CD4-positive, CD25-positive, alpha-beta regulatory T cell (primary cell): ENCODE measurements at regions not wholly inside any gene's neighbourhood (a gene's known extent, or its start where the extent isn't known, plus 50 kb on each side); places are given as distances from the start of the nearest gene placed in this dataset.

ENCODE experiments used
- ATAC-seq, 2 donors: fragments of 150-1000 bp; cut with Tn5 transposase; one replicate each; pipeline ENCODE4 v1.10.0; 2021; ENCODE audit warnings: low read depth in 2 of 2, moderate number of reproducible peaks in 2 of 2, moderate library complexity in 1 of 2
- DNase-seq, 3 donors: peaks; one replicate each; pipeline versions ENCODE4 v3.0.0 to v3.0.0-alpha.2; 2012 to 2022; ENCODE audit warnings: mixed read lengths in 1 of 3
- H3K27ac ChIP-seq: one replicate; pipeline ENCODE4 v1.7.0; 2013; ENCODE audit warnings: mild to moderate bottlenecking, low read length; ENCODE audit not compliant: insufficient read depth, poor library complexity, severe bottlenecking
- H3K27me3 ChIP-seq: one replicate; pipeline ENCODE4 v1.7.0; 2013; ENCODE audit warnings: low read length; ENCODE audit not compliant: control insufficient read depth, insufficient read depth
- H3K36me3 ChIP-seq: one replicate; pipeline ENCODE4 v1.7.0; 2013; ENCODE audit warnings: mild to moderate bottlenecking, low read length, moderate library complexity; ENCODE audit not compliant: control insufficient read depth, insufficient read depth
- H3K4me1 ChIP-seq: 2 replicates; pipeline ENCODE4 v1.7.0; 2013; ENCODE audit warnings: mild to moderate bottlenecking, low read length; ENCODE audit not compliant: insufficient read depth, control insufficient read depth, poor library complexity, severe bottlenecking
- H3K4me3 ChIP-seq: one replicate; pipeline ENCODE4 v1.7.0; 2013; ENCODE audit warnings: low read depth, mild to moderate bottlenecking, low read length, moderate library complexity
- H3K9me3 ChIP-seq, 2 experiments: 1 replicate in 1 of 2; 2 replicates in 1 of 2; pipeline ENCODE4 v1.7.0; 2013; ENCODE audit warnings: low read length in 2 of 2, mild to moderate bottlenecking in 1 of 2, moderate library complexity in 1 of 2; ENCODE audit not compliant: control insufficient read depth in 2 of 2
- H3K27ac Mint-ChIP-seq, 3 donors: one replicate each; pipeline ENCODE4 v1.8.0; 2020 to 2022; ENCODE audit warnings: mild to moderate bottlenecking in 3 of 3, mixed read lengths in 3 of 3, moderate library complexity in 2 of 3
- H3K27me3 Mint-ChIP-seq: one replicate; pipeline ENCODE4 v1.8.0; 2022; ENCODE audit warnings: mild to moderate bottlenecking, mixed read lengths
- H3K36me3 Mint-ChIP-seq: one replicate; pipeline ENCODE4 v1.8.0; 2020; ENCODE audit warnings: mixed read lengths
- H3K4me1 Mint-ChIP-seq, 4 donors: one replicate each; pipeline ENCODE4 v1.8.0; 2020 to 2022; ENCODE audit warnings: mixed read lengths in 4 of 4, mild to moderate bottlenecking in 1 of 4
- H3K4me3 Mint-ChIP-seq, 4 donors: one replicate each; pipeline ENCODE4 v1.8.0; 2020 to 2022; ENCODE audit warnings: mild to moderate bottlenecking in 4 of 4, mixed read lengths in 4 of 4, moderate library complexity in 3 of 4
- H3K9me3 Mint-ChIP-seq, 7 donors: one replicate each; pipeline ENCODE4 v1.8.0; 2020 to 2022; ENCODE audit warnings: mixed read lengths in 7 of 7, mild to moderate bottlenecking in 3 of 7, moderate library complexity in 2 of 7

DNA sequence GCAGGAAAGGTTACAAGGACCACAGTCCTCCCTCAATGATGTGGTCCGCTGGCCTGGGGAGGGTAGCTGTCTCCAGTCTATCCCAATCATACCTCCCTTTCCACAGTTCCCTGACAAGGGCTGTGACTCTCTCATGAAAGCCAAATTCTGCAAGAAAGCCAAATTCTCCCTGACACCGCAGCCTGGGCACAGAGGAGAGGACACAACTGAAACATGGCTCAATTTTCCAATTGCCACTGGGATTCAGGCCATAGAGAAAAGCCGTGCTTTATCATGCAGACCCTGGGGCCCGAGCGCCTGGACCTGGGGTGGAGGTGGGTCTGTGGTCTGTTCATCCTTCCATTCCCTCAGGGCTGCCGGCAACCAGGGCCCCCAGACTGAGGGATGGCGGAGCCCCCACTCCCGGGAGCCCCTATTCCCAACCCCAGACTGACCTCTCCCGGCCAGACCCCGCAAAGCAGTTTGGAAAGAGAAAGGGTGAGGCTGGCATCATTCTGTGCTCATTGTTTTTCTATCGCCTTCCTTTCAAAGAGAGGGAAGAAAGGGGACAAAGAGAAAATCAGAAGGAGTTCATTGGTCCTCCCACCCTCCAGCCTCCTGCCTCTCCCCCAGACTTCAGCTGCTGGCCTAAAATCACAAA lies 239.5 kb downstream of the BUD13 start:
- H3K9me3 ChIP-seq = no peaks in the 10 kb centered on the region
- Mint-ChIP-seq H3K4me3 (no peak overlapping the region), H3K4me1 (no peaks in the 10 kb centered on the region), H3K27ac (no peak overlapping the region), H3K9me3 (peaks cover 0 to 7% (median 4%) of the 10 kb centered on the region in 7 donors), H3K27me3 (peaks cover 24% of the 10 kb centered on the region), H3K36me3 (no peaks in the 10 kb centered on the region)
- H3K27ac ChIP-seq = no peak overlapping the region
- peaks cover 2% of the 10 kb centered on the region for H3K27me3 ChIP-seq
- no peaks in the 10 kb centered on the region for H3K36me3 ChIP-seq
- ATAC-seq (no peak), DNase-seq (no peak)
- H3K4me3 ChIP-seq = no peak overlapping the region
- no peaks in the 10 kb centered on the region for H3K4me1 ChIP-seq

DNA sequence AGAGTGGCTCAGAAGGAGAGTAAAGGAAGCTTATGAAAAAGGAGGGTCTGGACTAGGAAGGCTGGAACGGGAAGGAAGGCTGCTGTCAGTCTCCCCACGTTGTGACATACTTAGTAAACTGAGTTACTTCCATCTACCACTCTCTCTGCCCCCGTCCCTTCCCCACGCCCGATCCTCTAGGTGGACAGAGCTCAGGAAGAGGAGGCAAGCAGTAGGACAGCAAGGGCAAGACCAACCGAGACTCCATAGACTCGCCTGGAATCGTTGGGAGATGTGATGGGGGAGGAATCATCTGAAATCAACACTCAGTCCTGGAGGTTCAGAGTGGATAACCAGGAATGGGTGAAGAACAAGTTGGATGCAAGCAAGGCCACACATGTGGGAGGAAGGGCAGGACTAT lies 240.7 kb downstream of the BUD13 start:
- ATAC-seq = no peak
- Histone ChIP-seq H3K27me3 (no peaks in the 10 kb centered on the region), H3K27ac (no peak overlapping the region), H3K4me1 (no peaks in the 10 kb centered on the region), H3K9me3 (no peaks in the 10 kb centered on the region), H3K36me3 (no peaks in the 10 kb centered on the region), H3K4me3 (no peak overlapping the region)
- no peak for DNase-seq
- Mint-ChIP-seq H3K9me3 (peaks cover 0 to 7% (median 4%) of the 10 kb centered on the region in 7 donors), H3K4me3 (no peak overlapping the region), H3K27me3 (peaks cover 24% of the 10 kb centered on the region), H3K36me3 (no peaks in the 10 kb centered on the region), H3K4me1 (no peaks in the 10 kb centered on the region), H3K27ac (no peak overlapping the region)

DNA sequence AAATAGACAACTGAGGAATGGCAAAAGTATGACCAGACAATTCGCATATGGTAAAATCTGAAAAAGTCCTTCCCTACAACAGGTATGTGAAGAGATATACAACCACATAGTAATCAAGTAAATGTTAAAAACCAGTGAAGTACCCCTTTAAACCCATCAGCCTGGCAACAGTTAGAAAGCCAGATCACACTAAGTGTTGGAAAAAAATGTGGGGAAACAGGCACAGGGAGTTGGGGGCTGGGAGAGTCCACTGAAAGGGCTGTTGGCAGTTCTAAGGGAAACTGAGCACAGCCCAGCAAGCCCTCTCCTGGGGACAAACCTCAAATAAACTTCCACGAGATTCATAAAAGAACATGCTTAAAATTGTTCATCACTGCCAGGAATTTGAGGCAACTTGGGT lies 242.1 kb downstream of the BUD13 start:
- H3K27ac ChIP-seq = no peak overlapping the region
- DNase-seq (no peak), ATAC-seq (no peak)
- no peaks in the 10 kb centered on the region for H3K9me3 ChIP-seq
- no peaks in the 10 kb centered on the region for H3K4me1 Mint-ChIP-seq
- peaks cover 27% of the 10 kb centered on the region for H3K27me3 Mint-ChIP-seq
- H3K4me1 ChIP-seq = no peaks in the 10 kb centered on the region
- no peaks in the 10 kb centered on the region for H3K36me3 ChIP-seq
- no peaks in the 10 kb centered on the region for H3K36me3 Mint-ChIP-seq
- no peak overlapping the region for H3K27ac Mint-ChIP-seq
- H3K9me3 Mint-ChIP-seq = peaks cover 0 to 7% (median 3%) of the 10 kb centered on the region in 7 donors
- no peak overlapping the region for H3K4me3 ChIP-seq
- H3K27me3 ChIP-seq = no peaks in the 10 kb centered on the region
- H3K4me3 Mint-ChIP-seq = no peak overlapping the region

DNA sequence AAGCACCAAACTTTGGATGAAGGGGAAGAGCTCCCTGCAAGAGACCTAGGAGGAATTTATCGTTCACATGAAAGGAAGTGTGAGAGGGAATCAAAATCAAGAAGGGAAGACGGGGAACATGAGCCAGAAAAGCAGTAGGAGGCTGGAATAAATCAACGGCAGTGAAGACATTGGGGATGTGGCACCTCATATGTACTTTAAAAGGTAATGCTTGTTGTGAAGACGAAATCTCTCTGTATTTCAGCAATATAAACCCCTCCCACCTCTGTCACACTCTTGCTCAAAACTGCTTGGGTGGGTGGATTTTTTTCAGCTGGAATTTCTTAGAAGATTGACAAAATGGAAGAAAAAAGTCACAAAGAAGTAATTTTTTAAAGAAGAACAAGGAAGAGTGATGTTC lies 243.5 kb downstream of the BUD13 start:
- Mint-ChIP-seq H3K9me3 (peaks cover 0 to 7% (median 3%) of the 10 kb centered on the region in 7 donors), H3K4me3 (no peak overlapping the region), H3K27me3 (peaks cover 36% of the 10 kb centered on the region), H3K27ac (no peak overlapping the region), H3K36me3 (no peaks in the 10 kb centered on the region), H3K4me1 (no peaks in the 10 kb centered on the region)
- H3K27ac ChIP-seq = no peak overlapping the region
- H3K27me3 ChIP-seq = peaks cover 4% of the 10 kb centered on the region
- ATAC-seq = no peak
- H3K9me3 ChIP-seq = no peaks in the 10 kb centered on the region
- H3K4me1 ChIP-seq = no peaks in the 10 kb centered on the region
- DNase-seq = no peak
- no peak overlapping the region for H3K4me3 ChIP-seq
- no peaks in the 10 kb centered on the region for H3K36me3 ChIP-seq

DNA sequence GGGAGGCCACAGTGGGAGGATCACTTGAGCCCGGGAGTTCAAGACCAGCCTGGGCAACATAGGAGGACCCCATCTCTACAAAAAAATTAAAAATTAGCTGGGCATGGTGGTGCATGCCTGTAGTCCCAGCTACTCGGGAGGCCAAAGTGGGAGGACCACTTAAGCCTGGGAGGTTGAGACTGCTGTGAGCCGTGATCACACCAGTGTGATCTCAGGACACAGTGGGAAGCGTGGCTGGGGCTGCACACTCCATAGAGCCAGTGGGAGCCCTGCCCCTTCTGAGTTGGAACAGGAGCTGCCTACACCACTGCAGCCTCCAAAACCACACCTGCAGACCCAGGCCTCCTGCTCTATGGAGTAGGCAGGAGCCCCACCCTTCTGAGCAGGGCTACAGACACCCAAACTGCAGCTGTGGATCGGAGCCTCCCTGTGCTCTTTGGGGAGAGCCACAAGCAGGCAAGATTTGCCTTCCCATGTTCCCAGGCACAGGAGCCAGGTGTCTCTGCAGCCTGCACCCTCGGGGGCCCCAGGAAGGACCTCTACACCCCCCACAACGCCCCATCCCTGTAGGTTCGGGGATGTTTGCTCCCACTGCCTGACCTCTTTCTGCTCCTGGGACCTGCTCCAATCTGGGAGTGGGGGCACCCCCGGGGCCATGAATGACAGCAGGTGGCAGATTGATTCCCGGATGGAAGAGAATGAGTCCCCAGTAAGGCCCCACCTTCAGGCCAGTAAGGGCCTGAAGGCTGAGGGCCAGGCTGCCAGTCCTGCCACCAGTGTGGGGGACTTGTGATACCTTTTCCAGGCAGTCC lies 245.4 kb downstream of the BUD13 start:
- no peaks in the 10 kb centered on the region for H3K36me3 Mint-ChIP-seq
- no peaks in the 10 kb centered on the region for H3K4me1 ChIP-seq
- H3K4me1 Mint-ChIP-seq = no peaks in the 10 kb centered on the region
- ATAC-seq (no peak), DNase-seq (no peak)
- H3K27ac ChIP-seq = no peak overlapping the region
- peaks cover 0 to 7% (median 4%) of the 10 kb centered on the region in 7 donors for H3K9me3 Mint-ChIP-seq
- H3K4me3 ChIP-seq = no peak overlapping the region
- H3K27me3 Mint-ChIP-seq = peaks cover 37% of the 10 kb centered on the region
- H3K27ac Mint-ChIP-seq = no peak overlapping the region
- no peak overlapping the region for H3K4me3 Mint-ChIP-seq
- no peaks in the 10 kb centered on the region for H3K9me3 ChIP-seq
- peaks cover 4% of the 10 kb centered on the region for H3K27me3 ChIP-seq
- no peaks in the 10 kb centered on the region for H3K36me3 ChIP-seq

DNA sequence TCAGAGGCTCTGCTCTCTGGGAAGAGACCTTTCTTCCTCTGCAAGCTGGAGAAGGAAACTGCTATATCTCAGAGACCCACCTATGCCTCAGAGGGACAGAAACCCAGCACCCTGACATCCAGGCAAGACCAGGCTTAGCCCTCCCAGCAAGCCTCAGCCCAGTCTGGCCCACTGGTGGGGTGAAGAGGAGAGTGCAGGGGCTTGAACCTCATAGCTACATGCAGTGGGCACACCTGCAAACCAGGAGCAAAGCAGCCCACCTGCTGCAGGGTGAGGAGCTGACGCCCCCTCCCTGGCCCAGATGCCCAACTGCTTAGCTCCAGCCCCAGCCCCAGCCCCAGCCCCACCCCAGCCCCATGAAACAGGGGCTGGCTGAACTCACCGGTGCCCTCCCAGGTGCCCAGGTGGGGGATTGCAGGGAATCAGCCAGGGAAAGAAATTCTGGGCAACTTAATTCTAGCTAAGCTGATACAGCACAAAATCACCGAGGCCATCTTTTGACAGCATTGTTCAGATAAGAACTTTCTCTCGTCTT lies 246.8 kb downstream of the BUD13 start:
- Histone ChIP-seq H3K36me3 (no peaks in the 10 kb centered on the region), H3K9me3 (no peaks in the 10 kb centered on the region), H3K27ac (no peak overlapping the region), H3K27me3 (peaks cover 4% of the 10 kb centered on the region), H3K4me1 (no peaks in the 10 kb centered on the region), H3K4me3 (no peak overlapping the region)
- Mint-ChIP-seq H3K9me3 (peaks cover 0 to 6% (median 4%) of the 10 kb centered on the region in 7 donors), H3K36me3 (no peaks in the 10 kb centered on the region), H3K27me3 (peaks cover 33% of the 10 kb centered on the region), H3K27ac (no peak overlapping the region), H3K4me3 (no peak overlapping the region), H3K4me1 (no peaks in the 10 kb centered on the region)
- ATAC-seq = no peak
- DNase-seq = no peak

DNA sequence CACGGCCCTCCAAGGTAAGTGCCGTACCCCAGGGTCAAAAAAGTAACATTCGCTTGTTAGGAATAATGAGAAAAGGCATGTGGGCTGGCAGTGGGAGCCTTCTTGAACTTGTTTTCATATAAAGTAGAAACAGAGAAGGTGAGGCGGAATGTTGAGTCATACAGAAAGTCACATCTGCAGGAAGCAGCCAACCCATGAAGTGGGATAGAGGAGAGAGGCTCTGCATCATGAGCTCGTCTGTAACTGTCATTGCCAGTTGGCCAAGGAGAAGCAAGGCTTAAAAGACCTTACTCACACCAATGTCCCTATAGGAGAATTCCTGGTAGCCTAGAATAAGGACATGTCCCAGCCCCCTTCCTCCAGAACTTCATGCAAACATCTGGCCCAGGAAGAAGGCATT lies 253.3 kb downstream of the BUD13 start:
- Mint-ChIP-seq H3K4me3 (no peak overlapping the region), H3K27me3 (peaks cover 20% of the 10 kb centered on the region), H3K27ac (no peak overlapping the region), H3K36me3 (no peaks in the 10 kb centered on the region), H3K4me1 (no peaks in the 10 kb centered on the region), H3K9me3 (peaks cover 0 to 5% (median 0%) of the 10 kb centered on the region in 7 donors)
- no peaks in the 10 kb centered on the region for H3K36me3 ChIP-seq
- no peak overlapping the region for H3K4me3 ChIP-seq
- H3K4me1 ChIP-seq = no peaks in the 10 kb centered on the region
- H3K27ac ChIP-seq = no peak overlapping the region
- ATAC-seq = no peak
- peak in 1 of 3 donors; percentile 61 for DNase-seq
- peaks cover 2% of the 10 kb centered on the region for H3K27me3 ChIP-seq
- no peaks in the 10 kb centered on the region for H3K9me3 ChIP-seq
